ENCODE measurements at regions not wholly inside any gene's neighbourhood (a gene's known extent, or its start where the extent isn't known, plus 50 kb on each side); places are given as distances from the start of the nearest gene placed in this dataset.

DNA sequence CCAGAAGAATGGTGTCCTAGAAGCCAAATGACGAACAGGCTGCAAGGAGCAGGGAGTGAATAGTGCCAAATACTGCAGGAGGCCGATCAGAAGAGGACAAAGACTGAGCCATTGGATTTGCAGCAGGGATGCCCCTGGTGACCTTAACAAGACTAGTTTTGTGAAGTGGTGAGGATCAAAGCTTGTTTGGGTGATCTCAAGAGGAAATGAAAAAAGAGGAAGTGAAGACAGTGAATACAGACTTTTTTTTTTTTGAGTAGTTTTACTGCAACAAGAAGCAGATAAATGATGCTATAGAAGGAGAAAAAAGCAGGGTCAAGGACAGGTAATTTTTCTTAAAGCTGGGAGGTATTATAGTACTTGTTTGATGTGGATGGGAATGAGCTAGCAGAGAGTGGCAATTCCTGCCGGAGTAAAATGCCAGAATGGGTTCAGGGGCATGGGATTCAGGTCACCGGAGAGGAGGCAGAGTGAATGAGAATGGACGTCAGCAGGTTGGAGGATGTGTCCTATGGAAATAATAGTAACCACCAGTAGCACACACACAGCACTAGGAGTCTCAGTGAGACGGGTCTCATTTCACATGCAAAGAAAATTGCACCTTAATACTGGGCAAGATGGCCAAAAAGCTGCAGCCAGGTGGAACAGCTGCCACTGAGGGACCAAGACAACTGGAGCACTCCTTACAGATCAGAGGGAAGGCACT is 345.8 kb upstream of the CCDC196 start:
- DNase-seq (ENCODE audit: insufficient read length, low spot score) (peak; percentile 33), FAIRE-seq (peak; percentile 67)

GRCh38 chr14:66140963-66141362 is 345.2 kb upstream of the CCDC196 start:
- FAIRE-seq = no peak

GRCh38 chr14:66141733-66142132 is 344.4 kb upstream of the CCDC196 start:
- no peak for FAIRE-seq
- no peak for DNase-seq (ENCODE audit: insufficient read length, low spot score)

More at GRCh38 chr14:66140963-66141362, 345.2 kb upstream of the CCDC196 start:
- DNase-seq (ENCODE audit: insufficient read length, low spot score) = no peak

- FAIRE-seq (no peak), DNase-seq (ENCODE audit: insufficient read length, low spot score) (no peak)
These were observed 342.6 kb upstream of the CCDC196 start for GRCh38 chr14:66143387-66144112.

- FAIRE-seq (no peak), DNase-seq (ENCODE audit: insufficient read length, low spot score) (no peak)
These were observed 333.9 kb upstream of the CCDC196 start for GRCh38 chr14:66152302-66152701.

GRCh38 chr14:66152747-66153146 is 333.4 kb upstream of the CCDC196 start:
- FAIRE-seq = no peak
- DNase-seq (ENCODE audit: insufficient read length, low spot score) = no peak

DNA sequence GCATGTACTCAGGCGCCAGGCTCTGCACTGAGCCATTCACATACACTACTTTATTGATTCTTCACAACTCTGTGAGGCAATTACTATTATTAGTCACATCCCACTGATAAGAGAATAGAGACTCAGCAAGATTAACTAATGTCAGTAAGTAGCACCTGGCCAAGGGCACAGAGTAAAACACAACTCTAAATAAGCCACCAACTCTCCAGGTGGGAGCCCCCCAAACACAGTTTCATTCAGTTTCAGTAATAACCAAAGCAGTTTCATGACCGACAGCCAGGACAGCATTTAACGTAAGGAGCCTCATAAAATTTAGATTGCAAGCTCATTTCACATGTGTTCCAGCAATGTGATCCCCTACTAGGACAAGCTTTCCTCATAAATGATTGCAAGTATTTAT is 323.1 kb upstream of the CCDC196 start:
- FAIRE-seq (no peak), DNase-seq (ENCODE audit: insufficient read length, low spot score) (no peak)

DNA sequence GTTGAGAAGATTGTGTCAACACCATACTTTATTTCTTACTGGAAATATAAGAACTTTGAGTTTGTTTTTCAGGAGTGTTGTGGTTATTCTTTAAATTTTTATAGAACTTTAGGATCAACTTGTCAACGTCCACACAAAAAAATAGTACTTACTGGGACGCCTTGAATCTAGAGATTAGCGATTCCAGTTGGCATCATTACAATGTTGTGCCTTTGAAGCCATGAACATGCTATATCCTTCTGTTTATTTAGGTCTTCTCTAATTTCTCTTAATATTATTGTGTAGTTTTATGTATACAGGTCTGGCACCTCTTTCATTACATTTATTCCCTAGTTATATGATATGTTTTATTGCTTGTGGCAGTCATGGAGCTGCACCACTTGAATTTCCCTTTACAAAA is 320.8 kb upstream of the CCDC196 start:
- DNase-seq (ENCODE audit: insufficient read length, low spot score) (no peak), FAIRE-seq (no peak)

DNA sequence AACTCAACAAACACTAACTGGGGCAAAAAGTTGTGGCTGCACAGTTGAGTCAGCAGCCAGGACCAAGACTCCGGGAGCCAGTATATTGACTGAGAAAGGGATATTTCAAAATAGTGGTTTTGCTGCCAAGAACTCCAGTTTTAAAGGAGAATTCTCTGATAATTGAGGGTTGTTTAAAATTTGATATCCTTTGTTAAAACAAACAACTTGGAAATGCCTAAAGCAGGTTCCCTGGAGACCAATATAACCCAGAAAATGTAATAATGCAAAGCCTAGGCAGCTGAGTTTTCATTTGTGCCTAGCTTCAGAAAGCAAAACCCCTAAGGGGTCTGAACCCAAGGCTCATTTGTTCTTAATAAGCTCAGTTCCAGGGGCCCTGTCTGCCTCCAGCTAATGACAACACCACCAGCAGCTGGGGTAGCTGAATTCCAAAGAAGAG is 311.7 kb upstream of the CCDC196 start:
- no peak for DNase-seq (ENCODE audit: insufficient read length, low spot score)

DNA sequence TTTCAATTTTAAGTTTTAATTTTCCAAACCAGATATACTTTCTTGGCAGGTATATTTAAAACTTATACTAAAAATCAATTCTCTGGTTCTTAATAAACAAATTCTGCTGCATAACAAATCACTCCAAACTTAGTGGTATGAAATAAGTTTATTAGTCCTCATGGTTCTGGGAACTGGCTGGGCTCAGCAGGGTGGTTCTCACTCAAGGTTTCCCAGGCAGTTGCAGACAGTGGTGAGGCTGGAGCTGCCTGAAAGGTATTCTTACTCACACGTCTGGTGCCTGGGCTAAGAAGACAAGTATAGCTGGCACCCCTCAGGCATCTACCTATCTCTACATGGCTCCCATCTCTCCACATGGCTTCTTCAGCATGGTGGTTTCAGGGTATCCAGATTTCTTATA is 308.2 kb upstream of the CCDC196 start:
- no peak for FAIRE-seq
- no peak for DNase-seq (ENCODE audit: insufficient read length, low spot score)

More for the DNA sequence above, 311.7 kb upstream of the CCDC196 start:
- no peak for FAIRE-seq

- FAIRE-seq (no peak), DNase-seq (ENCODE audit: insufficient read length, low spot score) (no peak)
These were observed 289.5 kb upstream of the CCDC196 start for GRCh38 chr14:66196670-66197069.

GRCh38 chr14:66197276-66197675 is 288.9 kb upstream of the CCDC196 start:
- DNase-seq (ENCODE audit: insufficient read length, low spot score) (no peak), FAIRE-seq (no peak)

DNA sequence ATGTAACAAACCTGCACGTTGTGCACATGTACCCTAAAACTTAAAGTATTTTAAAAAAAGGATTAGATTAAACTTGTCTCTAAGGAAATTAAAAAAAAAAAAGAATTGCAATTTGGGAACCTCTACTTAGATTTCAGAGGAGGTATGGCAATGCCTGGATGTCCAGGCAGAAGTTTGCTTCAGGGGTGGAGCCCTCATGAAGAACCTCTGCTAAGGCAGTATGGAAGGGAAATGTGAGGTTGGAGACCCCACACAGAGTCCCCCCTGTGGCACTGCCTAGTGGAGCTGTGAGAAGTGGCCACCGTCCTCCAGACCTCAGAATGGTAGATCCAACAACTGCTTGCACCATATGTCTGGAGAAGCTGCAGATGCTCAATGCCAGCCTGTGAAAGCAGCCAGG is 279.6 kb upstream of the CCDC196 start:
- DNase-seq (ENCODE audit: insufficient read length, low spot score) = no peak
- no peak for FAIRE-seq

- no peak for DNase-seq (ENCODE audit: insufficient read length, low spot score)
- FAIRE-seq = no peak
These were observed 269.4 kb upstream of the CCDC196 start for GRCh38 chr14:66216763-66217162.

DNA sequence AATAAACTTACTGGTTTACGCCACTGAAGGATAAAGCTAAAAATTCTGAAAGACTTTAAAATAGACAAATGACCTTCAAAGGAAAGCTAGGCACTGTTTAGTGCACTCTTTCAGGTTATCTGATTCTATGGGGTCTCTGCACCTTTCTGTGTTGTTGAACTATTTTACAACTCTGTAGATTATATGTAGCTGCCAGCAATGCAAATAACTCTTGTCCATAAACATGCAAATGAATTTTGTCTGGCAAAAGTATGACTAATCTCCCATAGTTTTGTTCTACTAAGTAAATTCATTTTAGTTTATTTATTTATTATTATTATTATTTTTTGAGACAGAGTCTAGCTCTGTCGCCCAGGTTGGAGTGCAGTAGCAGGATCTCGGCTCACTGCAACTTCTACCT is 266.3 kb upstream of the CCDC196 start:
- FAIRE-seq (no peak), DNase-seq (ENCODE audit: insufficient read length, low spot score) (no peak)

- DNase-seq (ENCODE audit: insufficient read length, low spot score) (no peak), FAIRE-seq (no peak)
These were observed 261.5 kb upstream of the CCDC196 start for GRCh38 chr14:66224492-66225178.

- DNase-seq (ENCODE audit: insufficient read length, low spot score) = no peak
- FAIRE-seq = no peak
These were observed 260.8 kb upstream of the CCDC196 start for GRCh38 chr14:66225337-66225736.

GRCh38 chr14:66228267-66228970 is 257.8 kb upstream of the CCDC196 start:
- no peak for FAIRE-seq
- DNase-seq (ENCODE audit: insufficient read length, low spot score) = no peak

DNA sequence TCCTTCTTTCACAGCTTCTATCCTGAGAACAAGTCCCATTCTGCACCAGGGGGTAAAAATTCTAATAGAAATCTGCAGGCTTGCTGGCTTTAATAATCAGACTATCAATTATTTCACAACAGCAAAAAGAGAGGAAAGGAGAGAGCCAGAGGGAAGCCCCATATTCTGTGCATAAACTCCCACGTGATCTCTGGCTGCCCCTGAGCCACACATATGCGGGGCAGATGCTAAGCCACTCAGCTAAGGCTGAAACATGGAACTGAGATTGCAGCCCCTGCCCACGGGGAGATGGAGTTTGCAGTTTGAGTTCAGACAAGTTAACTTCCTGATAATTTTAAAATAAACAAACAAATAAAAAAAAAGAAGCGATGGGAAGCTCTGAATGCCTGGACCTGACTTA is 254.4 kb upstream of the CCDC196 start:
- no peak for FAIRE-seq

DNA sequence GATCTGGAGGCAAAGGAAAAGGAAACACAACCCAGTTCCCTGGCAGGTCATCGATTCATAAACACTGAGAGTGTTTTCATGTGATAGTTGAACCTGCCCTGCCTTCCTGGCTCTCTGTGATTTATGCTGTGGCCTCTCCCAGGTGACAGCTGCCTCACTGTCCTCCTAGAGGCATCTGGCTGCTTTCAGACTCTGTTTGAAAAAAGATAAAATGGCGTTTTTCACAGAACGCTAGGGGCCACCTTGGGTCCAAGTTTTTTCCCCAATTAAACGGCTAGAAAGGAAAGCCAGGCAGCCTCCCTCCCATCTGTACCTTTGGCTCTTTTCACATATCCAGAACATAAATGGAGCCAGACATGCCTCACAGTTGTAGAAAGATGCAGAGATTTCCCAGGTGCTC is 252.6 kb upstream of the CCDC196 start:
- FAIRE-seq = no peak
- DNase-seq (ENCODE audit: insufficient read length, low spot score) = no peak

More for the DNA sequence above, 254.4 kb upstream of the CCDC196 start:
- no peak for DNase-seq (ENCODE audit: insufficient read length, low spot score)

- no peak for FAIRE-seq
- no peak for DNase-seq (ENCODE audit: insufficient read length, low spot score)
These were observed 251.8 kb upstream of the CCDC196 start for GRCh38 chr14:66234411-66234810.

Data from GM19239 (cell line).